ENCODE measurements at regions not wholly inside any gene's neighbourhood (a gene's known extent, or its start where the extent isn't known, plus 50 kb on each side); places are given as distances from the start of the nearest gene placed in this dataset. TPM values are rescaled to one million over a fixed set of nuclear protein-coding genes. Genes with fewer than 3 reads are reported as not detected.

DNA sequence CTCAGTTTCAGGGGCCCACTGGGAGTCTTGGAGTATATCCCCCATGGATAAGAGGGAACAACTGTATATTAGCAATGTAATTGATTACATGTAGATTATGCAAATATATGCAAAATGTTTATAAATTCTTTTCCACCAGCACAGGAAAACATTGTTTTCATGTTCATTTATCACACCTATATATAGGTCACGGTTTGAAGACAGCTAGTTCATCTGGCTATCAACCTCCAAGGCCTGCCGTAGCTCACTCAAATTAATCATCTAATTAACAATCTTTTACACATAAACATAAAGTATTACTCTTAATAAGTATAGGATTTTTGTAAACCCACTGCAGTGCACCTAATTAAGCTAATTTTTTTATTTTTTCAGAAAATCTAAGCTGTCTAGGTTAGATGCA lies 53.7 kb upstream of the SP4 start:
- TF ChIP-seq, protein P1, sequence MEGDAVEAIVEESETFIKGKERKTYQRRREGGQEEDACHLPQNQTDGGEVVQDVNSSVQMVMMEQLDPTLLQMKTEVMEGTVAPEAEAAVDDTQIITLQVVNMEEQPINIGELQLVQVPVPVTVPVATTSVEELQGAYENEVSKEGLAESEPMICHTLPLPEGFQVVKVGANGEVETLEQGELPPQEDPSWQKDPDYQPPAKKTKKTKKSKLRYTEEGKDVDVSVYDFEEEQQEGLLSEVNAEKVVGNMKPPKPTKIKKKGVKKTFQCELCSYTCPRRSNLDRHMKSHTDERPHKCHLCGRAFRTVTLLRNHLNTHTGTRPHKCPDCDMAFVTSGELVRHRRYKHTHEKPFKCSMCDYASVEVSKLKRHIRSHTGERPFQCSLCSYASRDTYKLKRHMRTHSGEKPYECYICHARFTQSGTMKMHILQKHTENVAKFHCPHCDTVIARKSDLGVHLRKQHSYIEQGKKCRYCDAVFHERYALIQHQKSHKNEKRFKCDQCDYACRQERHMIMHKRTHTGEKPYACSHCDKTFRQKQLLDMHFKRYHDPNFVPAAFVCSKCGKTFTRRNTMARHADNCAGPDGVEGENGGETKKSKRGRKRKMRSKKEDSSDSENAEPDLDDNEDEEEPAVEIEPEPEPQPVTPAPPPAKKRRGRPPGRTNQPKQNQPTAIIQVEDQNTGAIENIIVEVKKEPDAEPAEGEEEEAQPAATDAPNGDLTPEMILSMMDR (IDR thresholded peaks at IDR 0.05): no peak
- TF ChIP-seq POLR2AphosphoS5 (IDR thresholded peaks at IDR 0.05; ENCODE audit: insufficient read depth in 1 of 2, low read depth in 1 of 2) (no peak), POLR2A (IDR thresholded peaks at IDR 0.05) (no peak)
- DNase-seq (ENCODE audit: extremely low spot score in 2 of 2): no peak
- Histone ChIP-seq H3K27me3 (no peaks in the 10 kb centered on the region), H3K36me3 (no peaks in the 10 kb centered on the region), H3K9me3 (no peaks in the 10 kb centered on the region), H3K27ac (no peak overlapping the region), H3K4me3 (no peak overlapping the region), H3K4me1 (no peaks in the 10 kb centered on the region)
- intact Hi-C loops (cut with DNase I): no loop called here

DNA sequence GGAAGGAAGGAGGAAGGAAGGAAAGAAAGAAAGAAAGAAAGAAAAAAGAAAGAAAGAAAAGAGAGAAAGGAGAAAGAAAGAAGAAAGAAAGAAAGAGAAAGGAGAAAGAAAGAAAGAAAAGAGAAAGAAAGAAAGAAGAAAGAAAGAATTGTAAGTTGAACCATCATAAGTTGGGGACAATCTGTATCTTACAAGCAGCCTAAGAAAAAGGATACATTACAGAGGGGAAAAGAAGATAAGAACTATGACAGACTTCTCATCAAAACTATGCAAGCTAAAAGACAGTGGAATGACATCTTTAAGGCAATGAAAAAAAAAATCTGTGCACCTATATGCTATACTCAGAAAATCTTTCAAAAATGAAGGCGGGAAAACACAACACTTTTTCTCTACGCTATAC lies 50.3 kb upstream of the SP4 start:
- H3K4me3 ChIP-seq: no peak overlapping the region
- DNase-seq (ENCODE audit: extremely low spot score in 2 of 2): no peak
- H3K27me3 ChIP-seq: no peaks in the 10 kb centered on the region
- H3K4me1 ChIP-seq: no peaks in the 10 kb centered on the region
- H3K27ac ChIP-seq: no peak overlapping the region
- intact Hi-C loops (cut with DNase I): no loop called here
- no peak for TF ChIP-seq POLR2AphosphoS5 (IDR thresholded peaks at IDR 0.05; ENCODE audit: insufficient read depth in 1 of 2, low read depth in 1 of 2)
- TF ChIP-seq, protein P1 (IDR thresholded peaks at IDR 0.05): no peak
- no peak for TF ChIP-seq POLR2A (IDR thresholded peaks at IDR 0.05)
- no peaks in the 10 kb centered on the region for H3K36me3 ChIP-seq
- H3K9me3 ChIP-seq: no peaks in the 10 kb centered on the region

Small RNA genes lying in the stretch of these regions (small RNA-seq; reads per million reads assigned to genes)
- not detected for gene RN7SL542P
